Neural progenitor cell (in vitro differentiated cells): ENCODE measurements at regions not wholly inside any gene's neighbourhood (a gene's known extent, or its start where the extent isn't known, plus 50 kb on each side); places are given as distances from the start of the nearest gene placed in this dataset.

Experiments
- DNase-seq: peaks from one replicate; pipeline ENCODE4 v3.0.0-alpha.2; 2016; ENCODE audit warnings: low spot score
- H2AFZ ChIP-seq: fragments of 200-600 bp; sonication (generic); replicated peaks from 2 replicates; pipeline ENCODE4 v1.6.1; 2016; ENCODE audit warnings: antibody characterized with exemption
- H3F3A ChIP-seq: fragments of 200-600 bp; sonication (generic); 2 replicates; pipeline ENCODE4 v1.6.1; 2016; ENCODE audit warnings: antibody characterized with exemption, low read depth
- H3K27ac ChIP-seq: fragments of 200-600 bp; sonication (generic); 2 replicates; pipeline ENCODE4 v1.5.1; 2016; ENCODE audit warnings: mild to moderate bottlenecking
- H3K27me3 ChIP-seq: fragments of 200-600 bp; sonication (generic); 2 replicates; pipeline ENCODE4 v1.6.1; 2016; ENCODE audit warnings: mild to moderate bottlenecking, moderate library complexity
- H3K36me3 ChIP-seq: fragments of 200-600 bp; sonication (generic); 2 replicates; pipeline ENCODE4 v1.5.1; 2016
- H3K4me1 ChIP-seq: fragments of 200-600 bp; sonication (generic); 2 replicates; pipeline ENCODE4 v1.6.1; 2016; ENCODE audit warnings: mixed run types
- H3K4me2 ChIP-seq: fragments of 200-600 bp; sonication (generic); 2 replicates; pipeline ENCODE4 v1.6.1; 2016
- H3K4me3 ChIP-seq: fragments of 200-600 bp; sonication (generic); 2 replicates; pipeline ENCODE4 v1.5.1; 2016
- H3K79me2 ChIP-seq: fragments of 200-600 bp; sonication (generic); 2 replicates; pipeline ENCODE4 v1.6.1; 2016; ENCODE audit warnings: low read depth
- H3K9ac ChIP-seq: fragments of 200-600 bp; sonication (generic); 2 replicates; pipeline ENCODE4 v1.6.1; 2016
- H3K9me3 ChIP-seq: fragments of 200-600 bp; sonication (generic); 2 replicates; pipeline ENCODE4 v1.5.1; 2016; ENCODE audit warnings: low read depth
- H4K20me1 ChIP-seq: fragments of 200-600 bp; sonication (generic); 2 replicates; pipeline ENCODE4 v1.6.1; 2016; ENCODE audit warnings: low read depth
- H3K27ac Mint-ChIP-seq: 3 replicates; pipeline ENCODE4 v1.8.0; 2021; ENCODE audit warnings: mixed read lengths
- H3K27me3 Mint-ChIP-seq: 2 replicates; pipeline ENCODE4 v1.8.0; 2022; ENCODE audit warnings: low read depth, mild to moderate bottlenecking, inconsistent platforms, moderate library complexity, mixed read lengths; ENCODE audit not compliant: insufficient read depth
- H3K36me3 Mint-ChIP-seq: 3 replicates; pipeline ENCODE4 v1.8.0; 2021; ENCODE audit warnings: mixed read lengths
- H3K4me1 Mint-ChIP-seq: 3 replicates; pipeline ENCODE4 v1.8.0; 2021; ENCODE audit warnings: mixed read lengths
- H3K4me3 Mint-ChIP-seq: 3 replicates; pipeline ENCODE4 v1.8.0; 2021; ENCODE audit warnings: mild to moderate bottlenecking, moderate library complexity, mixed read lengths
- H3K9me3 Mint-ChIP-seq: 3 replicates; pipeline ENCODE4 v1.8.0; 2020; ENCODE audit warnings: mixed read lengths
- CTCF ChIP-seq: fragments of 200-600 bp; sonication (generic); IDR thresholded peaks from 2 replicates; pipeline ENCODE4 v1.5.1; 2017; ENCODE audit warnings: antibody characterized with exemption, mild to moderate bottlenecking
- EZH2 ChIP-seq: fragments of 200-600 bp; sonication (generic); IDR thresholded peaks from 2 replicates; pipeline ENCODE4 v1.6.1; 2017; ENCODE audit warnings: antibody characterized with exemption, mild to moderate bottlenecking, moderate library complexity
- EZH2phosphoT487 ChIP-seq: fragments of 200-600 bp; sonication (generic); IDR thresholded peaks from 2 replicates; pipeline ENCODE4 v1.6.1; 2017; ENCODE audit warnings: antibody characterized with exemption

DNA sequence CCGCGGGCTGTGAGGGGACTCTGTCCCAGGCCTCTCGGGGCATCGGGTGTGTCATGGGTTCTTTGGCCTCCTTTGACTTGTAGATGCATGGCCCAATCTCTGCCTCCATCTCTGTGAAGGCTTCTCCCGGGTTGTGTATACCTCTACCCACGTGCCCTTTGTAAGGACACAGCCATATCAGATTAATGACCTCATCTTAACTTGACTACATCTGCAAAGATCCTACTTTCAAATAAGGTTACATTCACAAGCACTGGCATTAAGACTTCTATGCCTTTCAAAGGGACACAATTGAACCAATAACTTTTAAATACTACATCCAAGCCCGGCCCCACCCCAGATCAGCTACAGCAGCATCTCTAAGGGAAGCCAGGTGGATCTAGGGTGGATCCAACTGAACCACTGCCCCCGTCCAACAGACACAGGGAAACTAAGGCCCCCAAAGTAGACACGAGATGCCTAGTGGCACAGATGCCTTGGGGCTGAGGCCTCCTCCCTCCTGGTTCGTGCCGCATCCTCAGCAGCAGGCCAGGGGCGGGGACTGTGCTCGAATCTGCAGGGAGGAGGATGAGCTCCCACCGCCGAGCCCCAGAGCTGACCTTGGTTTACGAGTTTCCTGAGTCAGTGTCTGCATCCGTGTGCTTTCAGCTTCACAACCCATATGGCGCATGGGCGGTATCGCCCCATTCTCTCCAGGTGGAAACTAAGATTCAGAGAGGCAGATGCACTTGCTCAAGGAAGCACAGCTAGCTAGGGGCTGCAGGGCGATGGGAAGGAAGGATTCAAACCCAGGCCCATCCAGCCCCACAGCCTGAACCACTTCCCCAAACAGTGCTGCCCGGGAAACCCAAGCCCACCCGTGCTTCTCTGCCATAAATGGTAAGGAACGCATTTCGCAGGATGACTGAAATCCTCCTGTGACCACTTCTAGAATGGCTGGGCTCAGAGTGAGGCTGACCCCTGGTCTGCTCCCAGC, 353.3 kb downstream of the C16orf95 start:
- no peak overlapping the region for H3K27ac ChIP-seq
- H3K79me2 ChIP-seq: no peaks in the 10 kb centered on the region
- no peaks in the 10 kb centered on the region for H3K27me3 ChIP-seq
- no peak for TF ChIP-seq EZH2phosphoT487
- TF ChIP-seq EZH2: no peak
- no peak for TF ChIP-seq CTCF
- Mint-ChIP-seq H3K4me3 (no peak overlapping the region), H3K9me3 (no peaks in the 10 kb centered on the region), H3K27ac (no peak overlapping the region), H3K36me3 (no peaks in the 10 kb centered on the region), H3K27me3 (peaks cover 6% of the 10 kb centered on the region), H3K4me1 (peaks cover 38% of the 10 kb centered on the region)
- peaks cover 16% of the 10 kb centered on the region for H3K4me1 ChIP-seq
- H3K4me2 ChIP-seq: no peak overlapping the region
- no peaks in the 10 kb centered on the region for H3K9me3 ChIP-seq
- no peak overlapping the region for H2AFZ ChIP-seq
- no peak for DNase-seq
- no peak overlapping the region for H3K9ac ChIP-seq
- no peak overlapping the region for H3K4me3 ChIP-seq
- H4K20me1 ChIP-seq: no peaks in the 10 kb centered on the region
- no peaks in the 10 kb centered on the region for H3K36me3 ChIP-seq
- peaks cover 3% of the 10 kb centered on the region for H3F3A ChIP-seq

- Histone ChIP-seq H2AFZ (no peak overlapping the region), H3K79me2 (no peaks in the 10 kb centered on the region), H3K27ac (no peak overlapping the region), H3F3A (peaks cover 3% of the 10 kb centered on the region), H3K4me3 (no peak overlapping the region), H3K9me3 (no peaks in the 10 kb centered on the region), H3K9ac (no peak overlapping the region), H3K4me2 (no peak overlapping the region), H3K36me3 (no peaks in the 10 kb centered on the region), H3K4me1 (peaks cover 10% of the 10 kb centered on the region), H3K27me3 (no peaks in the 10 kb centered on the region), H4K20me1 (no peaks in the 10 kb centered on the region)
- Mint-ChIP-seq H3K27ac (no peak overlapping the region), H3K36me3 (no peaks in the 10 kb centered on the region), H3K27me3 (peaks cover 7% of the 10 kb centered on the region), H3K4me3 (no peak overlapping the region), H3K9me3 (no peaks in the 10 kb centered on the region), H3K4me1 (peaks cover 33% of the 10 kb centered on the region)
- DNase-seq: no peak
- TF ChIP-seq EZH2phosphoT487 (no peak), CTCF (no peak), EZH2 (no peak)
These were observed 352.4 kb downstream of the C16orf95 start for GRCh38 chr16:86964796-86965241.

GRCh38 chr16:86965331-86965730, 351.9 kb downstream of the C16orf95 start:
- Mint-ChIP-seq H3K4me3 (no peak overlapping the region), H3K36me3 (no peaks in the 10 kb centered on the region), H3K4me1 (peaks cover 28% of the 10 kb centered on the region), H3K27ac (no peak overlapping the region), H3K27me3 (peaks cover 12% of the 10 kb centered on the region), H3K9me3 (no peaks in the 10 kb centered on the region)
- Histone ChIP-seq H3K9me3 (no peaks in the 10 kb centered on the region), H3F3A (peaks cover 2% of the 10 kb centered on the region), H3K4me2 (no peak overlapping the region), H3K79me2 (no peaks in the 10 kb centered on the region), H4K20me1 (no peaks in the 10 kb centered on the region), H3K27me3 (no peaks in the 10 kb centered on the region), H3K27ac (no peak overlapping the region), H2AFZ (no peak overlapping the region), H3K4me1 (peaks cover 5% of the 10 kb centered on the region), H3K36me3 (no peaks in the 10 kb centered on the region), H3K4me3 (no peak overlapping the region), H3K9ac (no peak overlapping the region)
- no peak for DNase-seq
- TF ChIP-seq EZH2phosphoT487 (no peak), CTCF (no peak), EZH2 (no peak)
